GM12878 (cell line): ENCODE measurements at regions not wholly inside any gene's neighbourhood (a gene's known extent, or its start where the extent isn't known, plus 50 kb on each side); places are given as distances from the start of the nearest gene placed in this dataset.

Experiments
- CTCF ChIP-seq, 3 experiments: IDR thresholded peaks in 2 of 3; conservative IDR thresholded peaks in 1 of 3; 2 replicates each; pipeline ENCODE4 v1.5.1; 2011; ENCODE audit warnings: low read depth in 3 of 3, low read length in 3 of 3, mild to moderate bottlenecking in 3 of 3, control low read depth in 2 of 3, moderate library complexity in 2 of 3, inconsistent platforms in 1 of 3, mixed read lengths in 1 of 3; ENCODE audit not compliant: control insufficient read depth in 2 of 3, insufficient read depth in 1 of 3; ENCODE audit errors: extremely low read depth in 1 of 3
- CUX1 ChIP-seq: IDR thresholded peaks from 2 replicates; pipeline ENCODE4 v1.6.1; 2012; ENCODE audit warnings: improper control_type of control experiment, low read depth, low read length; ENCODE audit not compliant: insufficient replicate concordance
- MAX ChIP-seq: IDR thresholded peaks from 2 replicates; pipeline ENCODE4 v1.6.1; 2012; ENCODE audit warnings: low read depth, low read length, improper control_type of control experiment
- REST ChIP-seq: IDR thresholded peaks from 2 replicates; pipeline ENCODE4 v1.6.1; 2012; ENCODE audit warnings: mild to moderate bottlenecking, low read depth, low read length
- SIN3A ChIP-seq: IDR thresholded peaks from 2 replicates; pipeline ENCODE4 v1.6.1; 2012; ENCODE audit warnings: low read depth, low read length, improper control_type of control experiment
- SIX5 ChIP-seq: IDR thresholded peaks from 2 replicates; pipeline ENCODE4 v1.6.1; 2011; ENCODE audit warnings: mild to moderate bottlenecking, low read depth, low read length, moderate library complexity; ENCODE audit not compliant: severe bottlenecking
- USF2 ChIP-seq: IDR thresholded peaks from 2 replicates; pipeline ENCODE4 v1.6.1; 2011; ENCODE audit warnings: low read depth, low read length, improper control_type of control experiment, borderline replicate concordance
- ZBTB11 ChIP-seq: fragments of 450-650 bp; formaldehyde crosslinking; IDR thresholded peaks from 2 replicates; pipeline ENCODE4 v1.5.0; 2022; ENCODE audit warnings: mild to moderate bottlenecking, missing genetic modification characterization
- ZZZ3 ChIP-seq: IDR thresholded peaks from 2 replicates; pipeline ENCODE4 v1.6.1; 2011; ENCODE audit warnings: low read depth; ENCODE audit not compliant: control insufficient read depth, insufficient read length

- TF ChIP-seq CUX1, result no peak
- no peak for TF ChIP-seq CTCF (IDR thresholded peaks at IDR 0.05 in 2 of 3, conservative IDR thresholded peaks at IDR 0.05 in 1 of 3; ENCODE audit: control insufficient read depth in 2 of 3, extremely low read depth in 1 of 3, insufficient read depth in 1 of 3, low read depth in 3 of 3, low read length in 3 of 3)
- no peak for TF ChIP-seq SIN3A
- TF ChIP-seq ZZZ3, result no peak
- no peak for TF ChIP-seq ZBTB11
- TF ChIP-seq MAX, result no peak
- no peak for TF ChIP-seq REST
- TF ChIP-seq SIX5, result no peak
- no peak for TF ChIP-seq USF2
Observed at GRCh38 chr11:87596176-87596575, 558.4 kb downstream of the TMEM135 start.
